ENCODE measurements at regions not wholly inside any gene's neighbourhood (a gene's known extent, or its start where the extent isn't known, plus 50 kb on each side); places are given as distances from the start of the nearest gene placed in this dataset.
"Not testable (repeated sequence)": the region's sequence is repeated elsewhere in the genome, so short reads cannot be mapped to it uniquely, and the experiment has no call there.

DNA sequence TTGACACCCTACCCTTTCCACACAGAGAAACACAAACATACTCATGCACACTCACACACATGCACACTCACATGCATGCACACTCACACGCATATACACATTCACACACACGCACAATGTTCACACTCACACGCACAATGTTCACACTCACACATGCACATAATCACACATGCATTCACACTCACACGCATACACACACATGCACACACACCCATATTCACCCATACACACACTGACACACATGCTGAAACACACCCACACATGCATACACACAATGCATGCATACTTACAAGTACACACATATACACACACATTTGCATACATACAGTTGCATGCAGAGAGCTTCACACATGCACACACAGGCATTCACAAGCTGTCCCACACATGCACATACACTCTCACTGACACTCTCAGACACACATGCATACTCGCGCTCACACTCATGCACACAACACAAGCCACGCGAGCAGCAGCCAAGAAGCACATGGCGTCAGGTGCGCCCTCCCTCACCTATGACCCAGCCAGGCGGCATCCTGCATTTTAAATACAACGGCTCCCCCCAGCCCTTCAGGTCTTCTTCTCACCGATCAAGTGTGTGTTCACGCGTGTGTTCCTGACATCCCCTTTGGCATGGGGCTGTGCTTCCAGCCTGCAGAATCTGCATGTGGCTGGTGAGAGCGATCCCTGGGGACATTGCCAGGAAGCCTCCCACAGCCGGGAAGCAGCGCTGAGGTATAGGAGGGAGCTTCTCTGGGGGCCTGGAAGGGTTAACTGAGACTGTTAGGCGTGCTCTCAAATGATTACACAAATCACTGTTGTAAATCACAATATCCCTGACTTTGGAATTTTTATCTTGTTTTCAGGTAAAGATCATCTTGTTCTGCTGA is 195.1 kb downstream of the RTP5 start:
- Histone ChIP-seq H3K9me2 (ENCODE audit: insufficient read depth, low read length) (no peaks in the 10 kb centered on the region), H3K4me2 (ENCODE audit: low read length) (no peak overlapping the region), H3K36me3 (ENCODE audit: insufficient read depth, low read length) (no peaks in the 10 kb centered on the region), H2AFZ (ENCODE audit: low read length) (no peak overlapping the region), H3K27ac (ENCODE audit: low read depth, low read length, poor library complexity, severe bottlenecking) (no peak overlapping the region), H3K9me3 (ENCODE audit: low read length) (0 out of 2 replicates have a peak, but pooled peaks cover 5% of the 10 kb centered on the region), H3K4me3 (ENCODE audit: low read depth, low read length, poor library complexity, severe bottlenecking) (no peak overlapping the region), H3K4me1 (ENCODE audit: insufficient read depth, low read length, poor library complexity, severe bottlenecking) (no peaks in the 10 kb centered on the region), H3K79me2 (ENCODE audit: insufficient read depth, low read depth, low read length) (no peaks in the 10 kb centered on the region), H4K20me1 (ENCODE audit: insufficient read depth, low read length) (no peaks in the 10 kb centered on the region)
- BruUV-seq (replicated peaks), result no TSS peak
- intact Hi-C loops (cut with micrococcal nuclease; ENCODE audit: unreplicated experiment), result no loop called here
- no peak for DNase-seq (ENCODE audit: low spot score)
- TF ChIP-seq CTCF (conservative IDR thresholded peaks at IDR 0.05; ENCODE audit: low read length) (no peak), EZH2phosphoT487 (IDR thresholded peaks at IDR 0.05; ENCODE audit: borderline replicate concordance, low read depth, low read length) (no peak)
- CTCF ChIA-PET (ENCODE audit: unreplicated experiment), result no interaction called here
- POLR2A ChIA-PET, result interaction anchor here (0.6 kb wide), 1 partner anchor 549 kb away, joined by 3 read pairs; no protein-coding TSS in a partner anchor

DNA sequence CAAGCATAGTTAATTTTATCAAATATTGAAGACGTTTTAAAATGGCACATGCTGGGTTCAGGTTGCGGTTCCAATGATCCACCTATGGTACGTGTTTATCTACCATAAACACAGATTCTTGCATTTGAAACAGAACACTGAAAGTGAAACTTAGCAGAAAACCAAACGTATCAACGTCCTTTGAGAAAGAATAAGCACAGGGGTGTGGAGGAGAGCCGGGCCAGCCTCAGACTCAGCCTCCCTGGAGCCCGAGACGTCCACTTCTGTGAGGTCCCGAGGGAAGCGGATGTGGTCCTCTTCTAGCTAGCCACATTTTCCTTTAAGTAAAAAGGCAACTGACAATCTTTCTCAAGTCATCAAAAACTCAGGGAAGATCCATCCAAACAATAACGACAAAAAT is 195.9 kb downstream of the RTP5 start:
- Histone ChIP-seq H3K27ac (ENCODE audit: low read depth, low read length, poor library complexity, severe bottlenecking) (no peak overlapping the region), H4K20me1 (ENCODE audit: insufficient read depth, low read length) (no peaks in the 10 kb centered on the region), H3K4me2 (ENCODE audit: low read length) (no peak overlapping the region), H3K36me3 (ENCODE audit: insufficient read depth, low read length) (no peaks in the 10 kb centered on the region), H3K4me3 (ENCODE audit: low read depth, low read length, poor library complexity, severe bottlenecking) (no peak overlapping the region), H3K9me2 (ENCODE audit: insufficient read depth, low read length) (no peaks in the 10 kb centered on the region), H3K9me3 (ENCODE audit: low read length) (0 out of 2 replicates have a peak, but pooled peaks cover under 1% of the 10 kb centered on the region), H3K79me2 (ENCODE audit: insufficient read depth, low read depth, low read length) (no peaks in the 10 kb centered on the region), H3K4me1 (ENCODE audit: insufficient read depth, low read length, poor library complexity, severe bottlenecking) (no peaks in the 10 kb centered on the region), H2AFZ (ENCODE audit: low read length) (no peak overlapping the region)
- ChIA-PET POLR2A (no interaction called here), CTCF (ENCODE audit: unreplicated experiment) (no interaction called here)
- DNase-seq (ENCODE audit: low spot score), result no peak
- no peak for TF ChIP-seq CTCF (conservative IDR thresholded peaks at IDR 0.05; ENCODE audit: low read length)
- no peak for TF ChIP-seq EZH2phosphoT487 (IDR thresholded peaks at IDR 0.05; ENCODE audit: borderline replicate concordance, low read depth, low read length)
- BruUV-seq (replicated peaks), result no TSS peak
- intact Hi-C loops (cut with micrococcal nuclease; ENCODE audit: unreplicated experiment), result no loop called here

DNA sequence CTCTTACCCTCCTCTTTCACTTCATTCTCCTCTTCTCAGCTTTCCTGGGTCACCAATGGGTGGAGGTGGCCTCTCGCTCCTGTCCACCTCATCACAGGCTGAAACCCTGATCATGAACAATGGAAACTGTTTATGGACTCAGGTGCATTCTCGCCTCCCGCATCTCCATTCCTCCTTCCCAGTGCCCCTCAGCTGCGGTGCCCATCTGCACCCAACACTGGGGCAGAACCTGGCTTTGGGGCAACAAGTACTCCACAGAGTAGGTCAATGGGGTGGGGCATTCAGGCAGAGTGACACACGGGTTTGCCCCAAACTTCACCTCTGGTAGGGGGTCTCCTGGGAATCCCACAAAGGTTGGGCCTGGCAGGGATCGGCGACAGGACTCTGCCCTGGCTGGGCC is 199.5 kb downstream of the RTP5 start:
- Histone ChIP-seq H3K9me3 (ENCODE audit: low read length) (no peaks in the 10 kb centered on the region), H2AFZ (ENCODE audit: low read length) (no peak overlapping the region), H3K27ac (ENCODE audit: low read depth, low read length, poor library complexity, severe bottlenecking) (no peak overlapping the region), H4K20me1 (ENCODE audit: insufficient read depth, low read length) (no peaks in the 10 kb centered on the region), H3K4me1 (ENCODE audit: insufficient read depth, low read length, poor library complexity, severe bottlenecking) (no peaks in the 10 kb centered on the region), H3K4me3 (ENCODE audit: low read depth, low read length, poor library complexity, severe bottlenecking) (no peak overlapping the region), H3K79me2 (ENCODE audit: insufficient read depth, low read depth, low read length) (no peaks in the 10 kb centered on the region), H3K9me2 (ENCODE audit: insufficient read depth, low read length) (no peaks in the 10 kb centered on the region), H3K36me3 (ENCODE audit: insufficient read depth, low read length) (no peaks in the 10 kb centered on the region), H3K4me2 (ENCODE audit: low read length) (no peak overlapping the region)
- DNase-seq (ENCODE audit: low spot score), result no peak
- CTCF ChIA-PET (ENCODE audit: unreplicated experiment), result no interaction called here
- intact Hi-C loops (cut with micrococcal nuclease; ENCODE audit: unreplicated experiment), result no loop called here
- POLR2A ChIA-PET, result no interaction called here
- TF ChIP-seq EZH2phosphoT487 (IDR thresholded peaks at IDR 0.05; ENCODE audit: borderline replicate concordance, low read depth, low read length) (no peak), CTCF (conservative IDR thresholded peaks at IDR 0.05; ENCODE audit: low read length) (no peak)
- BruUV-seq (replicated peaks), result no TSS peak

GRCh38 chr2:242069938-242070395 is 200.4 kb downstream of the RTP5 start:
- H2AFZ ChIP-seq (ENCODE audit: low read length); H3K4me1 ChIP-seq (ENCODE audit: insufficient read depth, low read length, poor library complexity, severe bottlenecking); H3K4me3 ChIP-seq (ENCODE audit: low read depth, low read length, poor library complexity, severe bottlenecking); DNase-seq (ENCODE audit: low spot score); H3K79me2 ChIP-seq (ENCODE audit: insufficient read depth, low read depth, low read length); H3K36me3 ChIP-seq (ENCODE audit: insufficient read depth, low read length); BruUV-seq (replicated peaks); H4K20me1 ChIP-seq (ENCODE audit: insufficient read depth, low read length); CTCF ChIA-PET (ENCODE audit: unreplicated experiment); H3K27ac ChIP-seq (ENCODE audit: low read depth, low read length, poor library complexity, severe bottlenecking); POLR2A ChIA-PET; intact Hi-C loops (cut with micrococcal nuclease; ENCODE audit: unreplicated experiment); H3K4me2 ChIP-seq (ENCODE audit: low read length); H3K9me3 ChIP-seq (ENCODE audit: low read length); H3K9me2 ChIP-seq (ENCODE audit: insufficient read depth, low read length): not testable (repeated sequence)
